ENCODE measurements at regions not wholly inside any gene's neighbourhood (a gene's known extent, or its start where the extent isn't known, plus 50 kb on each side); places are given as distances from the start of the nearest gene placed in this dataset.
"Not testable (repeated sequence)": the region's sequence is repeated elsewhere in the genome, so short reads cannot be mapped to it uniquely, and the experiment has no call there.

DNA sequence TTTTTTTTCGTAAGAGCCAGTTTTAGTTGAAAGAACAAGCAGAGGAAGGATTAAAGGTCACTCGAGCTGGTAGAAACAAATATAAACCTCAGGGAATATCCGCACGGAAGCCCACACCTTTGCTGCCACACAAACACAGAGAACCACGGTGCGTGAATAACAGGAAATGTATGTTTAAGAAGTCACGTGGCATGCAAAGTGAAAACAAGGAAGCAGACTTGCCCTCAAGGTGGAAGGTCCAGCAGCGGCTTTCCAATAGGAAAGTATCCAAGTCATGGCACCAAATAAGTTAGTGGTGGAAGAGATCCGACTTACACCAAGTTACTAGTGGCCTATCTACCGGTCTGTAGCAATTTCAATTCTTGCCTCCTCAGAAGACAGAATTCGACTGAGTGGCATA is 215.5 kb downstream of the HHIP start:
- TF ChIP-seq, protein P1, sequence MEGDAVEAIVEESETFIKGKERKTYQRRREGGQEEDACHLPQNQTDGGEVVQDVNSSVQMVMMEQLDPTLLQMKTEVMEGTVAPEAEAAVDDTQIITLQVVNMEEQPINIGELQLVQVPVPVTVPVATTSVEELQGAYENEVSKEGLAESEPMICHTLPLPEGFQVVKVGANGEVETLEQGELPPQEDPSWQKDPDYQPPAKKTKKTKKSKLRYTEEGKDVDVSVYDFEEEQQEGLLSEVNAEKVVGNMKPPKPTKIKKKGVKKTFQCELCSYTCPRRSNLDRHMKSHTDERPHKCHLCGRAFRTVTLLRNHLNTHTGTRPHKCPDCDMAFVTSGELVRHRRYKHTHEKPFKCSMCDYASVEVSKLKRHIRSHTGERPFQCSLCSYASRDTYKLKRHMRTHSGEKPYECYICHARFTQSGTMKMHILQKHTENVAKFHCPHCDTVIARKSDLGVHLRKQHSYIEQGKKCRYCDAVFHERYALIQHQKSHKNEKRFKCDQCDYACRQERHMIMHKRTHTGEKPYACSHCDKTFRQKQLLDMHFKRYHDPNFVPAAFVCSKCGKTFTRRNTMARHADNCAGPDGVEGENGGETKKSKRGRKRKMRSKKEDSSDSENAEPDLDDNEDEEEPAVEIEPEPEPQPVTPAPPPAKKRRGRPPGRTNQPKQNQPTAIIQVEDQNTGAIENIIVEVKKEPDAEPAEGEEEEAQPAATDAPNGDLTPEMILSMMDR (IDR thresholded peaks at IDR 0.05; ENCODE audit: control insufficient read depth, insufficient read depth, low read depth, low read length, missing control alignments) = no peak
- no peak for DNase-seq (ENCODE audit: low read depth)
- no peak overlapping the region for H3K4me3 ChIP-seq (ENCODE audit: control insufficient read depth, low read depth, low read length)

DNA sequence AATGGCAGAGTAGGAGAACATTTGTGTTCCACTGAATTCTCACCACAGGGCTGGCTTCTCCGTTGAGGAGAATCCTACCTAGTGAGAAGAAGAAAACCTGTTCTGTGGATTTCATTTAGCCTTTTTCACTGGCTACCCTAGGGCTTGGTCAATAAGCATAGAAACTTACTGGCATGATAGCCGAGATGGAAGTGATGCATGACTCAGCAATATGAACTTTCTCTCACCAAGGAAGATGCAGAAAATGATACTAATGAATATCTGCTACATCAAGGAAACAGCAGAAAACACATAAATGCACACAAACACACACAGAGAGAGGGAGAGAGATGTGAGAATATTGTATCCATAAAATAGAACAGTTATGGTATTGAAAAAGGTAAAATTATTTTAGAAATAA is 216.3 kb downstream of the HHIP start:
- H3K4me3 ChIP-seq (ENCODE audit: control insufficient read depth, low read depth, low read length) = no peak overlapping the region
- no peak for DNase-seq (ENCODE audit: low read depth)
- TF ChIP-seq, protein P1 (IDR thresholded peaks at IDR 0.05; ENCODE audit: control insufficient read depth, insufficient read depth, low read depth, low read length, missing control alignments) = no peak

GRCh38 chr4:144864891-144865290 is 218.9 kb downstream of the HHIP start:
- not testable (repeated sequence) for DNase-seq (ENCODE audit: low read depth); H3K4me3 ChIP-seq (ENCODE audit: control insufficient read depth, low read depth, low read length)

- TF ChIP-seq, protein P1 (IDR thresholded peaks at IDR 0.05; ENCODE audit: control insufficient read depth, insufficient read depth, low read depth, low read length, missing control alignments) = no peak
- no peak for DNase-seq (ENCODE audit: low read depth)
- no peak overlapping the region for H3K4me3 ChIP-seq (ENCODE audit: control insufficient read depth, low read depth, low read length)
Measured at GRCh38 chr4:144868309-144868708, 222.4 kb downstream of the HHIP start.

DNA sequence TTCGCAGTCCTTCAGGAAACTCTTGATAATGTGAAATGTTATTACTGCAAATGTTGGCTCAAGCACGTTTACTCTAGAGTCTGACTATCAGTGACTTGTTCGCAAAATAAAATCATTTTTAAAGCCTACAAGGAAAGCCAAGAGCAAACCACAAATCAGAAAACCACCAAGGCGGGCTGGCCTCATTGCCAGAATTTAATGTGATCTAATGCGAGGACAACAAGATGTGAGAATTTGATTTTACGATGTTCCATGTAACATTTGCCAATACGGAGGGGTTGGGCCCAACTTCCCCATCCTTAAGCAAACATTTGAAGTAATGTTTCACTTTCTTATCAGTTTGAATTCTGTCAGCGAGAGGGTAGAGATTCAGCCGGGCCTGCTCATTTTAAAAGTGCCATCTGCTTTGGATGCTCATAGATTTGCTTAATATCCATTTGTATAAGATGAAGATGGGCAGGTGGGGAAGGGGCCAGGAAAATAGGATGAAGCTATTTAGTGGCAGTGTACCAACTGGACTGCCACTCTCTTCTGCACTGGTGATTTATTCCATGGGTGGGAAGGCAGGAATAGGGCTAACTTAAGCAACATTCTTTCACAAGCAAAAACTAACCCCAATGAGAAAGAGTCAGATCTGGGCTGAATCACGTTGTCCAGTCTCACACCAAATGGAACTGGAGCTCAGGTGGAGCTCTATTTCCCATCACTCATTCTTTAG is 225.3 kb downstream of the ANAPC10 start:
- DNase-seq (ENCODE audit: low read depth) = no peak
- no peak overlapping the region for H3K4me3 ChIP-seq (ENCODE audit: control insufficient read depth, low read depth, low read length)
- TF ChIP-seq, protein P1 (IDR thresholded peaks at IDR 0.05; ENCODE audit: control insufficient read depth, insufficient read depth, low read depth, low read length, missing control alignments) = no peak

GRCh38 chr4:144873226-144873990 is 224.6 kb downstream of the ANAPC10 start:
- DNase-seq (ENCODE audit: low read depth) = no peak
- H3K4me3 ChIP-seq (ENCODE audit: control insufficient read depth, low read depth, low read length) = no peak overlapping the region
- TF ChIP-seq, protein P1 (IDR thresholded peaks at IDR 0.05; ENCODE audit: control insufficient read depth, insufficient read depth, low read depth, low read length, missing control alignments) = no peak

DNA sequence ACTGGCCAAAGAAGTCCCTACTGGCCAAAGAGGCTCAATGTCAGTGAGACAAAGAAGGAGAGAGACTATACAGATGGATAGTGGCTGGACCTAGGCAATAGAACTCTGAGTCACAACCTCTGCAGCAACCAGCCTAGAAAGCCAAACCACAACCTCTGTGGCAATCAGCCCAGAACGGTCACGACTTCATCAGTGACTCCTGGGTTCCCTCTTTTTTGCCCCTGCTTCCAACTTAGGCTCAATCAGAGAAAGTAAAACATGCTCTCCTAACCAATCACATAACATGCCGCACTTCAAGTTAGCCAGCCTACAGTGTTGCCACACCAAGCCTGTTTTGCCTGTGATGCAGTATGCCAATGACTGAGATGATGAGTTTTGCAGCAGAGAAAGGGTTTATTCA is 203.4 kb downstream of the ANAPC10 start:
- DNase-seq (ENCODE audit: low read depth) = no peak
- no peak overlapping the region for H3K4me3 ChIP-seq (ENCODE audit: control insufficient read depth, low read depth, low read length)
- TF ChIP-seq, protein P1 (IDR thresholded peaks at IDR 0.05; ENCODE audit: control insufficient read depth, insufficient read depth, low read depth, low read length, missing control alignments) = no peak
